C1 segment of cervical spinal cord (tissue), 14 donors: ENCODE measurements at regions not wholly inside any gene's neighbourhood (a gene's known extent, or its start where the extent isn't known, plus 50 kb on each side); places are given as distances from the start of the nearest gene placed in this dataset.
"Not testable (repeated sequence)": the region's sequence is repeated elsewhere in the genome, so short reads cannot be mapped to it uniquely, and the experiment has no call there.

ENCODE experiments used
- DNase-seq, 14 donors: peaks; one replicate each; lab custom pipeline; 2025; lab: John Stamatoyannopoulos, UW

- DNase-seq: no peak
Observed at GRCh38 chr7:65453341-65454030, 79.8 kb downstream of the ZNF92 start.

GRCh38 chr7:65454469-65454868, 80.8 kb downstream of the ZNF92 start:
- no peak for DNase-seq

- not testable (repeated sequence) for DNase-seq
Observed at GRCh38 chr7:65455050-65455449, 81.4 kb downstream of the ZNF92 start.

GRCh38 chr7:65457705-65458104, 84.0 kb downstream of the ZNF92 start:
- no peak for DNase-seq

- no peak for DNase-seq
Observed at GRCh38 chr7:65459438-65459837, 85.8 kb downstream of the ZNF92 start.

- DNase-seq: no peak
Observed at GRCh38 chr7:65462148-65462716, 88.6 kb downstream of the ZNF92 start.

- DNase-seq: no peak
Observed at GRCh38 chr7:65463184-65463583, 89.5 kb downstream of the ZNF92 start.

- DNase-seq: not testable (repeated sequence)
Observed at GRCh38 chr7:65469919-65470558, 96.4 kb downstream of the ZNF92 start.

- no peak for DNase-seq
Observed at GRCh38 chr7:65471587-65471986, 97.9 kb downstream of the ZNF92 start.

- DNase-seq: no peak
Observed at GRCh38 chr7:65475040-65475726, 101.5 kb downstream of the ZNF92 start.

- DNase-seq: no peak
Observed at GRCh38 chr7:65475734-65476319, 102.2 kb downstream of the ZNF92 start.

GRCh38 chr7:65477326-65477725, 103.7 kb downstream of the ZNF92 start:
- no peak for DNase-seq

GRCh38 chr7:65489260-65489767, 115.7 kb downstream of the ZNF92 start:
- no peak for DNase-seq

GRCh38 chr7:65496697-65497096, 123.0 kb downstream of the ZNF92 start:
- not testable (repeated sequence) for DNase-seq

GRCh38 chr7:65503434-65504152, 129.9 kb downstream of the ZNF92 start:
- DNase-seq: no peak

GRCh38 chr7:65504504-65505319, 131.1 kb downstream of the ZNF92 start:
- not testable (repeated sequence) for DNase-seq

GRCh38 chr7:65505320-65505633, 131.6 kb downstream of the ZNF92 start:
- DNase-seq: not testable (repeated sequence)

- not testable (repeated sequence) for DNase-seq
Observed at GRCh38 chr7:65508581-65509367, 135.1 kb downstream of the ZNF92 start.

GRCh38 chr7:65509368-65510186, 135.9 kb downstream of the ZNF92 start:
- DNase-seq: no peak
